ENCODE measurements at regions not wholly inside any gene's neighbourhood (a gene's known extent, or its start where the extent isn't known, plus 50 kb on each side); places are given as distances from the start of the nearest gene placed in this dataset.

DNA sequence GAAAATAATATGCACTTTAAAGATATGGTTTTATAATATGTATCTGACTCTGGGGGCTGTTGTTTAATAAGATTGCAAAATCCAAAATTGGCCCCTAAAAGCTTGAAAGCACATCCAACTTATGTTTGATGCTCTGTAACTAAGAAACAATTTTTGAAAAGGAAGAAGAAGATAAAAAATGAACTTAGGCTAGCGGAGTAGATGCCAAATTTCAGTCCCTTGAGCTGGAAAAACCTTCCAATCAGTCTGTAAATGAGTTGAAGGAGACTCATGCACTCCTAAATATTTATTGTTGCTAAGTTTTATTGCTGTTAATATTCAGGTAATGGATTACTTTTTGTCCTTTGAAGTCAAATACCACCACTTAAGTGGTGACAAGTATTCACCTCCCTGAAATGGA, 465.0 kb downstream of the ZEB2 start:
- Histone ChIP-seq H3K4me1 (ENCODE audit: control insufficient read depth, insufficient read depth, low read length) (no peaks in the 10 kb centered on the region), H3K36me3 (ENCODE audit: insufficient read depth, low read length) (no peaks in the 10 kb centered on the region)

GRCh38 chr2:144052083-144052482, 467.8 kb downstream of the ZEB2 start:
- H3K4me1 ChIP-seq (ENCODE audit: control insufficient read depth, insufficient read depth, low read length), result no peaks in the 10 kb centered on the region
- no peak overlapping the region for H3K9ac ChIP-seq (ENCODE audit: low read depth, low read length)
- no peaks in the 10 kb centered on the region for H3K27me3 ChIP-seq (ENCODE audit: control insufficient read depth, insufficient read depth, low read length)
- H3K36me3 ChIP-seq (ENCODE audit: insufficient read depth, low read length), result no peaks in the 10 kb centered on the region
- no peak overlapping the region for H3K4me3 ChIP-seq (ENCODE audit: low read length)
- H3K9me3 ChIP-seq (replicated peaks; ENCODE audit: low read length), result no peaks in the 10 kb centered on the region
- H3K4me2 ChIP-seq (ENCODE audit: low read length), result no peak overlapping the region

More for the DNA sequence above, 465.0 kb downstream of the ZEB2 start:
- no peak overlapping the region for H3K9ac ChIP-seq (ENCODE audit: low read depth, low read length)
- no peaks in the 10 kb centered on the region for H3K27me3 ChIP-seq (ENCODE audit: control insufficient read depth, insufficient read depth, low read length)
- H3K4me2 ChIP-seq (ENCODE audit: low read length), result no peak overlapping the region
- H3K4me3 ChIP-seq (ENCODE audit: low read length), result no peak overlapping the region
- no peaks in the 10 kb centered on the region for H3K9me3 ChIP-seq (replicated peaks; ENCODE audit: low read length)

DNA sequence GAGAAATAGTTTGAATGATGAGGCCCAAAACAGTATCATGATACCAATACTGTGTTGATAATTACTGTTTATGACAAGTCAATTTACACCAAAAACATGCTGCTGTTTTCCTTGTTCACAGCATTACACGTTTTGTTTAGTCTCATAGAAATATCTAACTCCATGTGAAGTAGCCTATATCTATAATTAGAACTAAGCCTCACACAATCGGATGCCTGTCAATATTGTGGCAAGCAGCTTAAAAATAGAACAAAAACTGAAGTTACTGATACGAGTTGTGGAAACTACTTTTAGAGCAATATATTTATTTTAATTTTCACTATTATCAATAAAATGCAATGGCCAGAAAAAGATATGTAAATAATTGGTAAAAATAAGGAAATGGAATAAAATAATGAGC, 470.8 kb downstream of the ZEB2 start:
- H3K4me1 ChIP-seq (ENCODE audit: control insufficient read depth, insufficient read depth, low read length), result no peaks in the 10 kb centered on the region
- H3K9me3 ChIP-seq (replicated peaks; ENCODE audit: low read length), result no peaks in the 10 kb centered on the region
- H3K36me3 ChIP-seq (ENCODE audit: insufficient read depth, low read length), result no peaks in the 10 kb centered on the region
- H3K9ac ChIP-seq (ENCODE audit: low read depth, low read length), result no peak overlapping the region
- no peak overlapping the region for H3K4me2 ChIP-seq (ENCODE audit: low read length)
- H3K27me3 ChIP-seq (ENCODE audit: control insufficient read depth, insufficient read depth, low read length), result no peaks in the 10 kb centered on the region
- H3K4me3 ChIP-seq (ENCODE audit: low read length), result no peak overlapping the region

- Histone ChIP-seq H3K4me1 (ENCODE audit: control insufficient read depth, insufficient read depth, low read length) (no peaks in the 10 kb centered on the region), H3K4me2 (ENCODE audit: low read length) (no peak overlapping the region), H3K4me3 (ENCODE audit: low read length) (no peak overlapping the region), H3K9ac (ENCODE audit: low read depth, low read length) (no peak overlapping the region), H3K36me3 (ENCODE audit: insufficient read depth, low read length) (no peaks in the 10 kb centered on the region), H3K9me3 (replicated peaks; ENCODE audit: low read length) (no peaks in the 10 kb centered on the region), H3K27me3 (ENCODE audit: control insufficient read depth, insufficient read depth, low read length) (no peaks in the 10 kb centered on the region)
Measured at GRCh38 chr2:144048631-144049060, 471.3 kb downstream of the ZEB2 start.

- H3K9me3 ChIP-seq (replicated peaks; ENCODE audit: low read length), result no peaks in the 10 kb centered on the region
Measured at GRCh38 chr2:144042751-144043150, 477.2 kb downstream of the ZEB2 start.

GRCh38 chr2:144041612-144042011, 478.3 kb downstream of the ZEB2 start:
- Histone ChIP-seq H3K36me3 (ENCODE audit: insufficient read depth, low read length) (no peaks in the 10 kb centered on the region), H3K9ac (ENCODE audit: low read depth, low read length) (no peak overlapping the region), H3K27me3 (ENCODE audit: control insufficient read depth, insufficient read depth, low read length) (no peaks in the 10 kb centered on the region), H3K4me1 (ENCODE audit: control insufficient read depth, insufficient read depth, low read length) (no peaks in the 10 kb centered on the region), H3K4me2 (ENCODE audit: low read length) (no peak overlapping the region), H3K9me3 (replicated peaks; ENCODE audit: low read length) (no peaks in the 10 kb centered on the region), H3K4me3 (ENCODE audit: low read length) (no peak overlapping the region)

More at GRCh38 chr2:144042751-144043150, 477.2 kb downstream of the ZEB2 start:
- Histone ChIP-seq H3K4me1 (ENCODE audit: control insufficient read depth, insufficient read depth, low read length) (no peaks in the 10 kb centered on the region), H3K36me3 (ENCODE audit: insufficient read depth, low read length) (no peaks in the 10 kb centered on the region), H3K27me3 (ENCODE audit: control insufficient read depth, insufficient read depth, low read length) (no peaks in the 10 kb centered on the region), H3K9ac (ENCODE audit: low read depth, low read length) (no peak overlapping the region), H3K4me3 (ENCODE audit: low read length) (no peak overlapping the region), H3K4me2 (ENCODE audit: low read length) (no peak overlapping the region)

GRCh38 chr2:144040834-144041233, 479.1 kb downstream of the ZEB2 start:
- Histone ChIP-seq H3K27me3 (ENCODE audit: control insufficient read depth, insufficient read depth, low read length) (no peaks in the 10 kb centered on the region), H3K9me3 (replicated peaks; ENCODE audit: low read length) (no peaks in the 10 kb centered on the region), H3K36me3 (ENCODE audit: insufficient read depth, low read length) (no peaks in the 10 kb centered on the region), H3K4me2 (ENCODE audit: low read length) (no peak overlapping the region), H3K4me1 (ENCODE audit: control insufficient read depth, insufficient read depth, low read length) (no peaks in the 10 kb centered on the region), H3K9ac (ENCODE audit: low read depth, low read length) (no peak overlapping the region), H3K4me3 (ENCODE audit: low read length) (no peak overlapping the region)

GRCh38 chr2:144032566-144032965, 487.4 kb downstream of the ZEB2 start:
- no peak overlapping the region for H3K4me3 ChIP-seq (ENCODE audit: low read length)

GRCh38 chr2:144030791-144031190, 489.1 kb downstream of the ZEB2 start:
- Histone ChIP-seq H3K36me3 (ENCODE audit: insufficient read depth, low read length) (no peaks in the 10 kb centered on the region), H3K27me3 (ENCODE audit: control insufficient read depth, insufficient read depth, low read length) (no peaks in the 10 kb centered on the region), H3K9me3 (replicated peaks; ENCODE audit: low read length) (no peaks in the 10 kb centered on the region), H3K4me2 (ENCODE audit: low read length) (no peak overlapping the region), H3K4me1 (ENCODE audit: control insufficient read depth, insufficient read depth, low read length) (no peaks in the 10 kb centered on the region), H3K4me3 (ENCODE audit: low read length) (no peak overlapping the region), H3K9ac (ENCODE audit: low read depth, low read length) (no peak overlapping the region)

More at GRCh38 chr2:144032566-144032965, 487.4 kb downstream of the ZEB2 start:
- Histone ChIP-seq H3K4me1 (ENCODE audit: control insufficient read depth, insufficient read depth, low read length) (no peaks in the 10 kb centered on the region), H3K4me2 (ENCODE audit: low read length) (no peak overlapping the region), H3K9ac (ENCODE audit: low read depth, low read length) (no peak overlapping the region), H3K9me3 (replicated peaks; ENCODE audit: low read length) (no peaks in the 10 kb centered on the region), H3K27me3 (ENCODE audit: control insufficient read depth, insufficient read depth, low read length) (no peaks in the 10 kb centered on the region), H3K36me3 (ENCODE audit: insufficient read depth, low read length) (no peaks in the 10 kb centered on the region)

DNA sequence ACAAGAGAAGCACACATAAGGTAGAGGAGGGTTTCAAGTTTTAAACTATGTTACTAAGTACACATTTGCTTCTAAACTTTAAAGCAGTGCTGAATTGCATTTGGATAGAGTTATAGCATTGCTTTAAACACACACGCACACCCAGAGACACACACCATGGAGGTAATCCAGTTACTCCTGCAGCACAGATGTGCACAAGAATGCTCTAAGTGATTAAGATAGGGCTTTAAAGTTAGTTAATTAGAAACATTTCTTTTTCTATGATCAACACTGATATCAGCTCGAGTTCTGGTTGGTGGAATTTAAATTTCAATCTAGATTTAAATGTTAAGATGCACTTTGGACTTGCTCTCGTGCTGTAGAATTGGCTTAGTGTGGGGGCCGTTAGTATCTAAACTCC, 492.3 kb downstream of the ZEB2 start:
- Histone ChIP-seq H3K4me3 (ENCODE audit: low read length) (no peak overlapping the region), H3K4me1 (ENCODE audit: control insufficient read depth, insufficient read depth, low read length) (no peaks in the 10 kb centered on the region), H3K27me3 (ENCODE audit: control insufficient read depth, insufficient read depth, low read length) (no peaks in the 10 kb centered on the region), H3K9ac (ENCODE audit: low read depth, low read length) (no peak overlapping the region), H3K4me2 (ENCODE audit: low read length) (no peak overlapping the region), H3K36me3 (ENCODE audit: insufficient read depth, low read length) (no peaks in the 10 kb centered on the region), H3K9me3 (replicated peaks; ENCODE audit: low read length) (no peaks in the 10 kb centered on the region)

- no peaks in the 10 kb centered on the region for H3K27me3 ChIP-seq (ENCODE audit: control insufficient read depth, insufficient read depth, low read length)
- no peaks in the 10 kb centered on the region for H3K4me1 ChIP-seq (ENCODE audit: control insufficient read depth, insufficient read depth, low read length)
- H3K4me3 ChIP-seq (ENCODE audit: low read length), result no peak overlapping the region
- no peaks in the 10 kb centered on the region for H3K36me3 ChIP-seq (ENCODE audit: insufficient read depth, low read length)
- no peaks in the 10 kb centered on the region for H3K9me3 ChIP-seq (replicated peaks; ENCODE audit: low read length)
- no peak overlapping the region for H3K4me2 ChIP-seq (ENCODE audit: low read length)
- H3K9ac ChIP-seq (ENCODE audit: low read depth, low read length), result no peak overlapping the region
Measured at GRCh38 chr2:144026753-144027152, 493.2 kb downstream of the ZEB2 start.

- no peak overlapping the region for H3K4me2 ChIP-seq (ENCODE audit: low read length)
- H3K9ac ChIP-seq (ENCODE audit: low read depth, low read length), result no peak overlapping the region
- H3K9me3 ChIP-seq (replicated peaks; ENCODE audit: low read length), result no peaks in the 10 kb centered on the region
- no peaks in the 10 kb centered on the region for H3K36me3 ChIP-seq (ENCODE audit: insufficient read depth, low read length)
- H3K4me1 ChIP-seq (ENCODE audit: control insufficient read depth, insufficient read depth, low read length), result peaks cover 13% of the 10 kb centered on the region
- H3K27me3 ChIP-seq (ENCODE audit: control insufficient read depth, insufficient read depth, low read length), result no peaks in the 10 kb centered on the region
- no peak overlapping the region for H3K4me3 ChIP-seq (ENCODE audit: low read length)
Measured at GRCh38 chr2:144020047-144020446, 499.9 kb downstream of the ZEB2 start.

All from skeletal muscle satellite cell (primary cell).